IPS-NIHi7 (cell line): ENCODE measurements at regions not wholly inside any gene's neighbourhood (a gene's known extent, or its start where the extent isn't known, plus 50 kb on each side); places are given as distances from the start of the nearest gene placed in this dataset.

Source experiments
- DNase-seq: peaks from one replicate; pipeline ENCODE4 v3.0.0; 2012; ENCODE audit warnings: mixed read lengths; ENCODE audit errors: extremely low spot score

DNA sequence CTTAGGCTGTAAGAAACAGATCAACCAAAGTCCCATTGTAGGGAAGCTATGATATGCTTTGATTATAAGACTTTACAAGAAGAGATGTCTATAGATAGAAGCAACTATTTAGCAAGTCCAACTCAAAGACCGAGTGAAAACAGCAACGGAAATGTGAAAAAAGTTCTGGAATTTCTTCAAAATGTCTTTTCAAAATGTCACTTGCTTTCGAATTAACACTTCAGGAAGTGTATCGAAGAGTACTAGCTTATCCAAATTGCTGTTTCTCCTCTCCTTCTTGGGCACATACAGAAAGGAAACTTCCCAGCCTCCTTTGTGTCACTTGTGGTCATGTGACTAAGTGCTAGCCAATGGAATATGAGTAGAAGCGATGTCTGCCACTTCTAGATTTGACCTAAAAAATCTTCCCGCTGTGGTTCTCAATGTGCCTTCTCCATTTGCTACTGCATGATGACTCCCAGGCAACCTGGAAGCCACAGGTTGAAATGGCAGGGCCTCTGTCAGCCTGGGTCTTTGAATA lies 89.9 kb downstream of the TSEN15 start:
- no peak for DNase-seq

- DNase-seq: no peak
Measured at GRCh38 chr1:184143449-184143848, 91.9 kb downstream of the TSEN15 start.

DNA sequence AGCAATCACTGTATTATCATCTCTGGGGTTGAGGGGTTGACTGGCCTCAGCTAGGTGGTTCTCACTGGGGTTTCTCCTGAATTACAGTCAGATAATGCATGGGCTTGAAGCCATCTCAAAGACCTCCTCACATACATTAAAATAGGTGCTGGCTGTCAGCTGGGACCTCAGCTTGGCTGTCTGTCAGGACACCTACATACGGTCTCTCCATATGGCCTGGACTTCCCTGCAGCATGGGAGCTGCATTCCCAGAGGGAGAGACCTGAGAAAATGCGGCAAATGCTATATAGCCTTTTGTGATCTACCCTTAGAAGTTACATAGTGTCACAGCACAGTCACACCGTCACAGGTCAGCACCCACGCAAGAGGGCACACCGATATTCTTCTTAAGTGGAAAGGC lies 93.6 kb downstream of the TSEN15 start:
- no peak for DNase-seq

GRCh38 chr1:184146202-184146601 lies 94.7 kb downstream of the TSEN15 start:
- no peak for DNase-seq

DNA sequence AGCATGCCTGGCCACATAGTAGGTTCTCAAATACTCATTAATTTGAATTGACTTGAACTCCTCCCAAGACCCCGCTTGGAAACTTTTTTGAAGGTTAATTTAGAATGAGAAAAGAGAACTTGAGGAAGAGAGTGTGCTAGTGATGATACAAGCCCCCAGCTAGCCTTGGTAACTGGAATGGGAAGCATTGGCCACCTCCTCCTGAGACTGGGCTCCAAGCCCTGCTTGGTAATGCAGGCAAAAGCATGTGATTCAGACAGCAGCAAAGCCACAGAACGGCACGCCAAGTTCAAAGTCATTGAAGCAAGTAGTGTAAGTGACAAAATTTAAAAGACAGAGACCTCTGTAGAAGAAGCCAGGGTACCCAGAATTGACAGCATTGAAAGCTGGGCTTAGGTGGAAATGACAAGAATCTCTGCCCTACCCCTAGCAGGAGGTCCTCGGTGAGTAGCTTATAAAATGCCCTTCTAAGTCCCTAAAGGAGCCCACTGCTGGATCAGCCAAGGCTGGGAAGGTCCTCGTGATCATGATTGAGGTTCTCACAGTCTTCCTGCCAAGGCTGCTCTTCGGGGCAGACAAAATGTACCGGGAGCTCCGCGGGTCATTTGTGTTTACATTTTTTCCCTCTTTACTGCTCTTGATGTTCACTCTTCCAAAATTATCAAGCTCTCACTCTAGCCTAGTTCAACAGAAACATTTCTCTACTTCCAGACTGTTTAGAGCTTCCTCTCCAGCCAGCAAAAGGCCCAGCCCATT lies 99.4 kb downstream of the TSEN15 start:
- DNase-seq: no peak

- DNase-seq: no peak
Measured at GRCh38 chr1:184152434-184152898, 100.9 kb downstream of the TSEN15 start.

DNA sequence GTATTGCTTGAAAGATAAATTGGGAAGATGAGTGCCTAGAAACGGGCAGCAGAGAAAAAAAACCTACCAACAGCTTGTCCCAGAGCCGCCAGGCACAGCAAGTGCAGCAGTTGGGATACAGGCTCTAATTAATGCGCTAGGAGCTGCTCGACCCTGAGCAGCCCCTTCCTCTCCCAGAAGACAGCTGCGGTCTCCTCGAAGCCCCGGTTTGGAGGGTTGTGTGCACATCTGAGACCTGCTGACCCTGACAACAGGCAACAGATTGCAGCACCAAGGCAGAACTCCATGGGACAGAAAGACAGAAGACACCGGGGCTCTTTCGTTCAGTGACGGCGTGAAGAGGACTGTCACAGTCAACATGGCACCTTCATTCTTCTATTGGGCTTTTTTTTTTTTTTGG lies 101.4 kb downstream of the TSEN15 start:
- DNase-seq: no peak

DNA sequence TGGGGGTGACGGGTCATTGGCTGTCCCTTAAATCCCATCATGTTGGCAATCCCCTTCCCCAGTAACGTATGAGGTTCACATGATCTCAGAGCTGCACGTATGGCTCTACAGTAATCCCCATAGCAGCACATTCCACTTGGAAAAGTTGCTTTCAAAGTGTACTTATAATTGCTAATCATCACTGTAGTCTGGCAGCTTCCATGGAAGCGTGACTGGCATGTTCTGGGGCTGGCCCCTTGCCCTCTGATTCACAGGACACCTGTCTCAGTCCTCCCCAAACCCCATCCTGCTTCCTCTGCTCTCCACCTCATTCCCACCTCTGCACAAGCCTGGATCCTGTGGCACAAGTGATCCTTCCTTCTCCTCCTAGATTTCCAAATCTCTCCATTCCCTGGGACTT lies 102.2 kb downstream of the TSEN15 start:
- DNase-seq: no peak

GRCh38 chr1:184156521-184157393 lies 105.2 kb downstream of the TSEN15 start:
- peak; percentile 43 for DNase-seq

- DNase-seq: no peak
Measured at GRCh38 chr1:184157394-184157742, 105.8 kb downstream of the TSEN15 start.

GRCh38 chr1:184158896-184159681 lies 107.6 kb downstream of the TSEN15 start:
- no peak for DNase-seq

DNA sequence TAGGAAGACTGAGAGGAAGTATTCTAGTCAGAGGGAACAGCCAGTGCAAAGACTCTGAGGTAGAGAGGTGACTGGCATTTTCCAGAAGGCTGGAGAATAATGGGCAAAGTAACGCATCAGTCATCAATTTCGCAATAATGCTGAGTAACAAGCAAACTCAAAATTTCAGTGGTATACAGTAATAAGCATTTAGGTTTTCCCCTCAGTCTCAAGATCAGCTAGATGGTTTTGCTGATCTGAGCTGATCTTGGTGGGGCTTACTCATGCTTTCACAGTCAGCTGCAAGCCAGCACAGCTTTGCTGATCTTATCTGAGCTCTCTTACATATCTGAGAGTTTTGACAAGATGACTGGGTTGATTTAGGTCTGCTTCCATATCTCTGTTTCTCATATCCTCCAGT lies 108.7 kb downstream of the TSEN15 start:
- no peak for DNase-seq

DNA sequence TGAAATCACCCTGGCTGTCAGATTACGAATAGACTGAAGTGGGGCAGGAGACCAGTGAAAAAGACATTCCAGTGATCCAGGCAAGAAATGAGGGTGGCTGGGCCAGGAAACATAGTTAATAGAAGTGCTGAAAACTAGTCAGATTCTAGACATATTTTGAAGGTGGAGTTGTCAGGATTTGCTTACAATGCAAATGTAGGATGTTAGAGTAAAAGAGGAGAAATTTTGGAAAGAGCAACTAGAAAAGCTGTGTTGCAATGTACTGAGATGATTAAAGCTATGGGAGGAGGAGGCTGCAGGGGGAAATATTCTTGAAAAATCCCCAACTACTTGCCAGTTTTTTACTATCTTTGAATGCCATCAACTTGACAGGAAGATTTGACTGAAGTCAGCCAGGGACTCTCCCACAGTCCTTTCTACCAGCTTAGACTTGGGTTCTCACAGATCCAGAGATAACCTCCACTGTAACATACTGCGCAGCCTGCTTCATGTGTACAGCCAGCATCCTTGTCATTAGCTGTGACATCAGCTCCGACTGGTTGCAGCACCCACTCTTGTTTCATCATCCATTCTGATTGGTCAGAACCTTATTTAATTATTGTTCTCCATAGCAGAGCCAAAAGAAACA lies 109.7 kb downstream of the TSEN15 start:
- DNase-seq: no peak

GRCh38 chr1:184162281-184162680 lies 110.8 kb downstream of the TSEN15 start:
- DNase-seq: no peak

GRCh38 chr1:184163674-184164465 lies 112.3 kb downstream of the TSEN15 start:
- peak; percentile 46 for DNase-seq

- DNase-seq: no peak
Measured at GRCh38 chr1:184164536-184164935, 113.0 kb downstream of the TSEN15 start.

- DNase-seq: no peak
Measured at GRCh38 chr1:184166485-184166884, 115.0 kb downstream of the TSEN15 start.

- DNase-seq: no peak
Measured at GRCh38 chr1:184167352-184167751, 115.8 kb downstream of the TSEN15 start.

GRCh38 chr1:184170719-184171118 lies 119.2 kb downstream of the TSEN15 start:
- no peak for DNase-seq

DNA sequence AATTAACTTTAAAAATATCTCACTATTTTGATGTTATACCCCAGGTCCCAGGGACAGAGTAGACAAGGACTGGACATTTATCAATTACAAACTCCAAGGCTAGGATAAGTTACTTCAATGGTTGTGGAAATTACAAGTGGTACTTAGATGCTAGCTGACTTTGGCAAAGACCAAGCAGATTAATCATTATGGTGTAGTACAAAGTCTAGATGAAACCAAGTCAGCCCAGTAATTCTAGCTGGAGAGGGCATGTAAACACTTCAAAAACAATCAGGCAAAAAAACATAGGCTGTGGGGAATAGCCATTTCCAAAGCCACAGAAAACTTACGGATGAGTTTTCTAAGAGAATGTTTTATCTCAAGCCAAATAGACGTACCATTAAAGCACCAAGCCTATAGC lies 124.5 kb downstream of the TSEN15 start:
- DNase-seq: no peak

- DNase-seq: no peak
Measured at GRCh38 chr1:184181044-184181443, 129.5 kb downstream of the TSEN15 start.
